Fibroblast of lung (primary cell): ENCODE measurements at regions not wholly inside any gene's neighbourhood (a gene's known extent, or its start where the extent isn't known, plus 50 kb on each side); places are given as distances from the start of the nearest gene placed in this dataset.

Source experiments
- CTCF ChIP-seq, 2 donors: IDR thresholded peaks in 1 of 2; conservative IDR thresholded peaks in 1 of 2; 1 replicate in 1 of 2; 2 replicates in 1 of 2; pipeline ENCODE4 v1.5.1; 2011 to 2012; ENCODE audit warnings: low read length in 2 of 2, control low read depth in 1 of 2, inconsistent platforms in 1 of 2, low read depth in 1 of 2, mild to moderate bottlenecking in 1 of 2
- EZH2 ChIP-seq: IDR thresholded peaks from 2 replicates; pipeline ENCODE4 v1.5.1; 2012; ENCODE audit warnings: low read length, control low read depth, mild to moderate bottlenecking; ENCODE audit errors: missing control alignments

- TF ChIP-seq CTCF (conservative IDR thresholded peaks at IDR 0.05 in 1 of 2, IDR thresholded peaks at IDR 0.05 in 1 of 2; ENCODE audit: low read depth in 1 of 2, low read length in 2 of 2) (no peak), EZH2 (no peak)
These were observed 461.2 kb upstream of the IMPG1 start for GRCh38 chr6:76533661-76534060.
